Activated naive CD8-positive, alpha-beta T cell treated with anti-CD3 and anti-CD28 coated beads for 36 hours (primary cell): ENCODE measurements at regions not wholly inside any gene's neighbourhood (a gene's known extent, or its start where the extent isn't known, plus 50 kb on each side); places are given as distances from the start of the nearest gene placed in this dataset.

Source experiments
- DNase-seq: peaks from one replicate; pipeline ENCODE4 v3.0.0; 2021
- H3K27ac Mint-ChIP-seq: one replicate; pipeline ENCODE4 v1.8.0; 2022; ENCODE audit warnings: mild to moderate bottlenecking, moderate library complexity, mixed read lengths
- H3K27me3 Mint-ChIP-seq: one replicate; pipeline ENCODE4 v1.8.0; 2022; ENCODE audit warnings: mild to moderate bottlenecking, mixed read lengths
- H3K36me3 Mint-ChIP-seq: one replicate; pipeline ENCODE4 v1.8.0; 2021; ENCODE audit warnings: mild to moderate bottlenecking, mixed read lengths
- H3K4me1 Mint-ChIP-seq: one replicate; pipeline ENCODE4 v1.8.0; 2021; ENCODE audit warnings: mixed read lengths
- H3K4me3 Mint-ChIP-seq: one replicate; pipeline ENCODE4 v1.8.0; 2022; ENCODE audit warnings: mild to moderate bottlenecking, moderate library complexity, mixed read lengths
- H3K9me3 Mint-ChIP-seq: one replicate; pipeline ENCODE4 v1.8.0; 2022; ENCODE audit warnings: mixed read lengths

DNA sequence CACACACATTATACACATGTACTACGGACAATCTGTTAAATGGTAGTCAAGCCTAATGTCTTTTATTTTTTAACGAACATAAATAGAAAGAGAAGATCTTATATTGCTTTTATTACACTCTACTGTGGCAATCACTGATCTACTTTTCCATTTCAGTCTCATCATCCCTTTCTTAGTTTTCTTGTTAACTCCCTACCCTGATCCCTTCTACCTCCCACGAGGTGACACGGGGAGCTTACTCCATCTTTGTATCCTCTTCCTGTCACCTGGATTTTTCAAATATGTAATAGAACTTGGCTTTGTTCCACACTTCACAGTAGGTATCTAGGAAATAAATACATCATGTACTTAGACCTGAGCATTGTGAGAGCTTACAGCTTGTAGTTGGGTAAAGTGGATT, 211.0 kb downstream of the PIK3R1 start:
- Mint-ChIP-seq H3K27me3 (no peaks in the 10 kb centered on the region), H3K9me3 (no peaks in the 10 kb centered on the region), H3K4me3 (no peak overlapping the region), H3K4me1 (peaks cover 48% of the 10 kb centered on the region), H3K36me3 (no peaks in the 10 kb centered on the region), H3K27ac (no peak overlapping the region)
- DNase-seq, result no peak

DNA sequence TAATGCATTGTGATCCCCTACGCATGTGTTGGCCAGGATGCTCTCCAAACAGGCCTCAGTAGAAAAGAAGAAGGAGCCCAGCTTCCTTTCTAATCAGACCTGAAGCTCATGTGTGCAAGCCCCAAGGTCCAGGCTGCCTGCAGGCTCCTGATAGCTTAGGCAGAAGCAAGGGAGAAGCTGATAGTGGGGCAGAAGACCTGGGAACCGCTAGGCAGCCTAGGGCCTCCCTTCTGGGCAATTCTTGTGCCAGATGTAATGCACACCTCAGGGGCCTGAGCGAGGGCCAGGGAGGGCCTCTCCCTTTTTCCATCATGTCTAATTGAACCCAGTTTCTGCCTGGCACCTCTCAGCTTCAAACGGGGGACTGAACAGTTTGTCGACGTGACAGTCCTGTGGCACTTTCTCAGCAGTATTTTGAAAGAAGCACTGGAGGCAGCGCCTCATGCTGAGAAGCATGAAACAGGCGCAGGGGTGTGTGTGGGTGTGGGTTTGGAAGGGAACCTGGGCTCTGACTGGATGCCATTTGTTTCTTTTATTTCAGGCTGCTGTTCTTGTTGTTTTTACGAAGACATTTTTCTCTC, 212.8 kb downstream of the PIK3R1 start:
- no peaks in the 10 kb centered on the region for H3K36me3 Mint-ChIP-seq
- no peak for DNase-seq
- no peaks in the 10 kb centered on the region for H3K27me3 Mint-ChIP-seq
- no peak overlapping the region for H3K4me3 Mint-ChIP-seq
- H3K27ac Mint-ChIP-seq, result no peak overlapping the region
- H3K4me1 Mint-ChIP-seq, result peaks cover 57% of the 10 kb centered on the region
- no peaks in the 10 kb centered on the region for H3K9me3 Mint-ChIP-seq

DNA sequence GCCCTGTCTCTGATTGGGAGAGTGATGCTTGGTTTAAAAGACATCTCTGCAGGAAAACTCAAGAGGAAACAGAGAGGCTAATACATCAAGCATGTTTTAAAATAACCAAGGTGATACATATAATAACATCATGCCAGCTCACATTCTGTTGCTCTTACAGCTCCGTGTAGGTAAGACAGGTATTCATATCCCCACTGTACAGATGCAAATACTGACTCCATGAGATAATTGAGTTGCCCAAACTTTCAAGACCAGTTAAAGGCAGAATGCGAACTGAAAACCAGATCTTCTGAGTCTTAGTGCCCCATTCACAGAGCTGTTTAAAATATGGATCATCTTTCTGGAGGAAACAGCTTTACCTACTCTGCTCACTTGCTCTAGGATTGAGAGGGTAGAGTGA, 214.0 kb downstream of the PIK3R1 start:
- no peaks in the 10 kb centered on the region for H3K27me3 Mint-ChIP-seq
- H3K4me3 Mint-ChIP-seq, result no peak overlapping the region
- H3K4me1 Mint-ChIP-seq, result peaks cover 56% of the 10 kb centered on the region
- H3K36me3 Mint-ChIP-seq, result peaks cover 2% of the 10 kb centered on the region
- DNase-seq, result no peak
- no peak overlapping the region for H3K27ac Mint-ChIP-seq
- H3K9me3 Mint-ChIP-seq, result peaks cover 2% of the 10 kb centered on the region

DNA sequence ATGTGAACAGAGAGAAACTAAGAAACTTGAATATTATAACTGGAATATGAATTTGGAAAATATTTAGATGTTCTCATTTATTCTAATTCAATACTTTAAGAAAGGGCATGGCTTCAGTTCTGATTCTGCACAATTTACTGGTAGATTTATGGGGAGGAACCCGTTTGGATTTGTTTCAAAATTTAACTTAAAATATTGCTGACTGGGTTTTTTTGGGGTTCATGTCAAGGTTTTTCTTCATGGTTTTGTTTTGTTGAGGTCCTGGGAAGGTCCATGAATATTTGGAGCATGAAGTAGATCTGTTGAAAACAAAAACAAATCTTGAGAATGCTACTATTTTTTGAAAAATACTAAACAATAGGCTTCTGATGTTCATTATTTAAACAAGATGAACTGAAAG, 214.7 kb downstream of the PIK3R1 start:
- peaks cover 58% of the 10 kb centered on the region for H3K4me1 Mint-ChIP-seq
- no peak overlapping the region for H3K4me3 Mint-ChIP-seq
- DNase-seq, result no peak
- H3K36me3 Mint-ChIP-seq, result peaks cover 2% of the 10 kb centered on the region
- H3K9me3 Mint-ChIP-seq, result peaks cover 2% of the 10 kb centered on the region
- H3K27ac Mint-ChIP-seq, result no peak overlapping the region
- no peaks in the 10 kb centered on the region for H3K27me3 Mint-ChIP-seq

DNA sequence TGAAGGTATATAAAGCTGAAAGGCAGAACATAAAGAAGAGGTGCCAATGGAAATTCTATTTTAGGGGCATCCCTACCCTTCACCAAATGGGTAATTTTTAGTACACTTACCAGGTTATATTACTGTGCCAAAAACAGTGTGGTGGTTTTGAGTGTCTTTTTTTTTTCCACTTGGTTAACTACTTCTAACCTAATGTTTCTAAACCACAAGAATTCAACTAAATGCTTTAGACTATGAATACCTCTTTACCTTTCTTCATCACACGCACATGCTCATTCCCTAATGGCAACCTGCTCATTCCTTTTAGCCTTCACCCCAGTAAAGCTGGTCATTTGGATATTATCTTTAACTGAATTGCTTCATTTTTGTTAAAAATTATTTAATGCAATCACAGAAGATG, 215.6 kb downstream of the PIK3R1 start:
- Mint-ChIP-seq H3K27me3 (no peaks in the 10 kb centered on the region), H3K9me3 (peaks cover 2% of the 10 kb centered on the region)

DNA sequence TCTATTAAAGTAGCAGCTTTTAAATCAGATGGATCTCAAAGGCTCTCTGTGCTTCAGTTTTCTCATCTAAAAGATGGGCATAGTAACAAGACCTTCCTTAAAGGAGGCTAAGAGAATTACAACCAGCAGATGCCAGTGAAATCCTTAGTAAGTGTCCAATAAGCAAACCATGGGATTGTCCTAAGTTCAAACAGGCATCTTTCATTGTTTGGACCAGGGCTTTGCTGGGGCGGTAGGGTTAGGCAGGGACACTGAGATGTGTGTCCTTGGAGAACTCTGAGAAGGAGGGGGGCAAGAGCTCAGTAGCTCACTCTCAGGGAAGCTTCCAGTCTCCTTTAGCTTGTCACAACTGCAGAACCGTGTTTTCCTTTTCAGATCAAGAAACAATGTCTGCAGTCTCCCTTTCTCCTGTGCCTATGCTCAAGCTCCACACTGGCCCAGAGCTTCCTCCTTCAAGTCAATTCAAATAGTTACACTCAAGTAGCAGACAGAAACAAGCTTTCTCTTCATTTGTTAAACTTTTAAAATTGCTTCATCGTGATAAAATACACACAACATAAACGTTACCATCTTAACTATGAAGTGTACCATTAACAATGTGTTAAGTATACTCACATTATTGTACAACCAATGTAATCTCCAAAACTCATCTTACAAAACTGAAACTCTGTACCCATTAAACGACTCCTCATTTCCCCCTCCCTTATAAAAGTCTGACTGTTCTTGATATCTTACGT, 216.2 kb downstream of the PIK3R1 start:
- DNase-seq, result no peak
- Mint-ChIP-seq H3K4me1 (peaks cover 57% of the 10 kb centered on the region), H3K36me3 (peaks cover 2% of the 10 kb centered on the region), H3K9me3 (peaks cover 2% of the 10 kb centered on the region), H3K4me3 (no peak overlapping the region), H3K27ac (peak overlapping the region; percentile 22), H3K27me3 (no peaks in the 10 kb centered on the region)

More for the DNA sequence above, 215.6 kb downstream of the PIK3R1 start:
- H3K4me1 Mint-ChIP-seq, result peaks cover 61% of the 10 kb centered on the region
- H3K36me3 Mint-ChIP-seq, result peaks cover 2% of the 10 kb centered on the region
- peak overlapping the region; percentile 25 for H3K27ac Mint-ChIP-seq
- no peak overlapping the region for H3K4me3 Mint-ChIP-seq
- DNase-seq, result no peak

DNA sequence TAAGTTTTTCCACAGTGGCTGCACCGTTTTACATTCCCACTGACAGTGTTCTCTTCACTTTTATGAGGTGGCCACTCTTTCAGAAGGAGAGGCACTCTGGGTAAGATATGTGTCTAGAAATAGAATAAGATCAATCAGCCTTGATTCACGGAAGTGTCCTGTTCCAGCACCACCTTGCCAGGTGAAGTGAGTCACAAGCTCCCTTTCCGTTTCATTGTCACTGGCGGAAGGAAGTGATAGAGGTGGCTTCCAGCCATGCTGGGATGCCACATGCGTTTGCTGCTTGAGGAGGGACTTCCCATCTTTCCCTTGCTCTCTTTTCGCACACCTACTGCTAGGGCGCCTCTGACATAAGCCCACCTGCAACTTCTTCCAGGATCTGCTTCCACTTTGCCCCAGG, 217.1 kb downstream of the PIK3R1 start:
- peak; percentile 37 for DNase-seq
- no peak overlapping the region for H3K4me3 Mint-ChIP-seq
- H3K27me3 Mint-ChIP-seq, result no peaks in the 10 kb centered on the region
- peaks cover 2% of the 10 kb centered on the region for H3K36me3 Mint-ChIP-seq
- H3K27ac Mint-ChIP-seq, result peak overlapping the region; percentile 69
- H3K4me1 Mint-ChIP-seq, result peaks cover 56% of the 10 kb centered on the region
- peaks cover 2% of the 10 kb centered on the region for H3K9me3 Mint-ChIP-seq

DNA sequence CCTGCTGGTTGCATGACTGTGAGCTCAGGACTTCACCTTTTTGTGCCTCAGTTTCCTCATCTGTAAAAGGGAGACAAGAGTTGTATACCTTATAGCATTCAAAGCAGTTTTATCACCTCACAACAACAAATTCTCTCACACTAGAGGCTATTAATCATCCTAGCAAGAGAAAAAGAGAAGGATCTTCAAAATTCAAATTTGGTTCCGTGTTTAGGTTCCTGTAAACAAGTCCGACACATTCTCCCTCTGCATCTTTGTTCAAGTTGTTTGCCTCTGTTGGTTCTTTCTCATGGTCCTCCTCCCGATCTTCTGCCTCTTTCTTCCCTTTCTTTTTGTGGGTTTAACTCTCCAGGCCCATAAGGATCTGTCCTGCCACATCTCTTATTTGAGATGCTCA, 218.0 kb downstream of the PIK3R1 start:
- peak overlapping the region; percentile 8 for H3K4me3 Mint-ChIP-seq
- DNase-seq, result no peak
- peaks cover 2% of the 10 kb centered on the region for H3K9me3 Mint-ChIP-seq
- H3K36me3 Mint-ChIP-seq, result peaks cover 2% of the 10 kb centered on the region
- H3K27ac Mint-ChIP-seq, result peak overlapping the region; percentile 81
- peaks cover 4% of the 10 kb centered on the region for H3K27me3 Mint-ChIP-seq
- H3K4me1 Mint-ChIP-seq, result peaks cover 56% of the 10 kb centered on the region

DNA sequence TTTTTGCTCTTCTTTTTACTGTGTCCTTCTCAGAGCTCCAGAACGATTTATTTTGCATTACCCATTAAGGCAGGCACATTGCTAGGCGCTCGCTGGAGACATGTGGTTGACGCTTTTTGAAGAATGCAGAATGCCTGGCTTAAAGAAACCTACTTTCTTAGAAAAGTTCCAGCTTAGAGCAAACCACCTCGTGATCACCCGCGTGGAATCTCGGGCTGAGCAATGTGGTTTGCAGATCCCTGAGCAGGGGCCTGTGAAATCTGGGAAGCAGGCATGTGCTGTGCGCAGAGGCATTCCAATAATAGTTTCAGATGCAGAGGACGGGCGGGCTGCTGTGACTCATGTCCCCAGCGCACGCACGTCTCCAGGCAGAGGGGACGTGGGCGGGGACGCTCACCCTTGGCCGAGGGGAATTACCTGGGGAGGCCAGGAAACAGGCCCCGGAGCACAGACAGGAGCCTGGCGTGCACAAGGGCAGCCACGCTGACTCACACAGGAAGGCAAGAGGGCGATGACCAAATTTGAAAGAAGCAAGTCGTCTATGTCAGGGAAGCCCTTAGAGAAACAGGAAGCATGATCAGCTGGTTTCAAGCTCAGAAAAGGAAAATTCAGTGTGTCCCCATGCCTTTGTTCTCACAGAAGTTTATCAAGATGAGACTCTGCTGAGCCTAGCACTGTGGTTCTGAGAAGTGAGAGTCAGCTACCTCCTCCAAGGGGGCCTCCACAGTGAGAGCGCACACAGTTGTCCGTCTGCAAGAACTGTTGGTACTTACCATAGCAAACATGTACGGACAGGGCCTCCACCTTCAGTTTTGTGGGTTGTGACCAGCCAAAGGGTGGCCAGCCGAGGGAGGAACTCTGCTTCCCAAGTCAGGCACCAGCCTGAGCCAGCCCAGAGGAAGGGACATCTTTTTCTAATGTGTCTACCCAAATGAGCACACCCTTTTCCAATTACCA, 218.6 kb downstream of the PIK3R1 start:
- peak overlapping the region; percentile 46 for H3K4me3 Mint-ChIP-seq
- peak overlapping the region; percentile 81 for H3K27ac Mint-ChIP-seq
- peaks cover 2% of the 10 kb centered on the region for H3K9me3 Mint-ChIP-seq
- peaks cover 56% of the 10 kb centered on the region for H3K4me1 Mint-ChIP-seq
- H3K36me3 Mint-ChIP-seq, result peaks cover 2% of the 10 kb centered on the region
- peaks cover 7% of the 10 kb centered on the region for H3K27me3 Mint-ChIP-seq
- peak; percentile 97 for DNase-seq

DNA sequence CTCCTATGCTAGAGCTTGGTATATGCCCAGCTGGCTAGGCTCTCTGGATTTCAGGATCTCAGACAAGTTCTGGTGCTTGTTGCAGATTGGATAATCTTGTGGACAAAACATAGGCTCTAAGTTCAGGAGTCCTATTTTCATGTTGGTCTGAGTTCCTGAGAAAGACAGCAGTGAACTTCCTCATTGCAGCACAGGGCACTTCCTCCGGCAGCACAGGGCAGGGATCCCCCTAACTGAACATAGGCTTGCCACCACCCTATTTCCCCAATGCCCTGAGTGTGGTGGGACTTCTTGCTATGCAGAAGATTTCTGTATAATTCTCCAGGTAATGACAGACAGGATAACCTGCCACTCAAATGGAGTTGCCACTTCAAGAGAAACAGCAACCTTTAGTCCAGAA, 220.1 kb downstream of the PIK3R1 start:
- Mint-ChIP-seq H3K9me3 (peaks cover 3% of the 10 kb centered on the region), H3K4me3 (no peak overlapping the region), H3K27me3 (peaks cover 7% of the 10 kb centered on the region), H3K27ac (no peak overlapping the region), H3K4me1 (peaks cover 52% of the 10 kb centered on the region), H3K36me3 (peaks cover 2% of the 10 kb centered on the region)
- DNase-seq, result no peak

DNA sequence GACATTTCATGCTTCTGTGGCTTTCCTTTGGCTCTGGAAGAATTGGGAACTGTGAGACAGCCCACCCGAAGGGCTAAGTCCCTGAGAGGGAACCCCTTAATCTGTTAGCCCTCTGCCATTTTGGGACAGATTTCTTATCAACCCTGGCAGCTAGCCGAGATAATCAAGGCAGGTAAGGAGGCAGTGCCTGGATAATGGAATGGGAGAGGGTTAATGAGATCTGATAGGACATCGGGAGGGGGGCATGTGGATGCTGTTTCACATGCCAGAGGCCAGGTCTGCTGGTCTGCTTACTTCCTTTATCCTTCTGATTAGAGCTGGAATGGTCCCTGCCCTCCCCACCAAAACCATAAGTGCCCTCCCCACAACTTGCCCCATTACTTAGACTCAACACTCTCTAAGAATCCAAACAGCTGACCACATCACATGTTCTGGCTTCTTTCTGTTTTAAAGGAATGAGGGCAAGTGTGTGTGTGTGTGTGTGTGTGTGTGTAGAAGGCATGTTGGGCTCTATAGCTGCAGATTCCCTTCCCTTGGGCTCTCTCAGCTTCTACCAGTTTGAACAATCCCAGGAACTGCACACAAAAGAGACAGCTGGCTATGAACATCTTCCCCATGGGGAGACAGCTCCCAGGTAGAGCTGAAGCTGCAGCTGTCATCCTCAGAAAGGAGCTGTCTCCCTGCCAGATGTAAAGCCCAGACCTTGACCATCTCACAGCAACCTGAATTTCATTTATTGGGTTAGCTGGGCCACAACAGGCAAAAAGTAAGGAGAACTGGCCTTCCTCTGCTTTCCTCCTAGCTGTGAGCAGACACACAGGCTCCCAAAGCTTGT, 221.3 kb downstream of the PIK3R1 start:
- Mint-ChIP-seq H3K4me3 (no peak overlapping the region), H3K27ac (no peak overlapping the region), H3K36me3 (peaks cover 2% of the 10 kb centered on the region), H3K9me3 (peaks cover 3% of the 10 kb centered on the region), H3K27me3 (peaks cover 7% of the 10 kb centered on the region), H3K4me1 (peaks cover 51% of the 10 kb centered on the region)
- no peak for DNase-seq

DNA sequence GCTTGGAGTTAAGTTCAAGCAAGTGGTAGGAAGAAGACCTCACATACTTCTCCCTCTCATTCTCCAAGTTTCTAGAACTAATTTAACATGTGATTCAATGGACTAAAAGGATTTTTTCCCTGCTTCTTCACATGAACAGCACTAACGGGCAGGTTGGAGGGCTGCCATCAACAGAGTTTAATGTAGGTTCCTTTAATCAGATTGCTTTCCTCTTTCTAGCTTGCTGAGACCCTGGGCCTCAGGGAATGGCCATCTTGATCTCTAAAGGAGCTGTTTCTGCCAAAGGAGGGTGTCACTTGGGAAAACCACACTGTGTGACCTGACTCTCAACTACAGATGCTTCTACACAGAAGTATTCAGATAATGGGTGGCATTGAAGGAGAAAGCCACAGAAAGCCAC, 223.3 kb downstream of the PIK3R1 start:
- DNase-seq, result no peak
- Mint-ChIP-seq H3K27ac (no peak overlapping the region), H3K27me3 (peaks cover 7% of the 10 kb centered on the region), H3K9me3 (peaks cover 1% of the 10 kb centered on the region), H3K4me3 (no peak overlapping the region), H3K4me1 (peaks cover 38% of the 10 kb centered on the region), H3K36me3 (no peaks in the 10 kb centered on the region)

DNA sequence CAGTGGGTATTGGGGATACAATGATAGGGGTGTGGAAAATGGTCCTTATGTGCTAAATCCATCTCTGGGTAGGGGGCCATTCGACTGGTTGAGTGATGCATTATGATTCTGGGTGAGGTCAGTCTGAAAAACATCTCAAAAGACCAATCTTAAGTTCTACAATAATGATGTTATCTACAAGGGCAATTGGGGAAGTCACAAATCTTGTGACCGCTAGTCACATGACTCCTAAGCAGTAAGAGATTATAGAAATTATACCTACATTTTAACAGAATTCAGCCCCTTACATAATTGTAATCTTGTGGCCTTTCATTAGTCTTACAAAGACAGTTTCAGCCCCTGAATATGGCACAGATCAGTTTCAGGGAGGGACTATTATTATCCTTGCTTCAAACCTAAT, 224.7 kb downstream of the PIK3R1 start:
- DNase-seq, result no peak

DNA sequence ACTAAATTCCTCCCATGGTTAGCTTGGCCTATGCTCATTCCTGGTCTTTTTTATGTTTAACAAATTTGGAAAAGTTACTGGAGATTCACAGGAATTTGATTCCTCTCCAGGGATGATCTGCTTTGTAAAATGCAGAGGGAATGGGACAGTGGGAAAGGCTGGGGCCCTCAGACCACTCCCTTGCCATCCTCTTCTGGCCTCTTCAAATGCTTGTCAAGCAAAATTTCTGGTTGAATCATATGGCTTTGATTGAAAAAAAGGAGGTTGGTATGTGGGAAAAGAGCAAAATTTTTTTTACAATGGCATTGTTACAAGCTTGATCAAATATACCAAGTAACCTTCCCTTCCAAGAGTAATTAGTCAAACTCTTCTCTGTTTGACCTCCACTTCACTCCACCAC, 225.1 kb downstream of the PIK3R1 start:
- Mint-ChIP-seq H3K27ac (peak overlapping the region; percentile 40), H3K36me3 (no peaks in the 10 kb centered on the region)

More for the DNA sequence above, 224.7 kb downstream of the PIK3R1 start:
- Mint-ChIP-seq H3K4me1 (peaks cover 34% of the 10 kb centered on the region), H3K4me3 (no peak overlapping the region), H3K27ac (no peak overlapping the region), H3K27me3 (peaks cover 10% of the 10 kb centered on the region), H3K36me3 (no peaks in the 10 kb centered on the region), H3K9me3 (peaks cover 1% of the 10 kb centered on the region)

More for the DNA sequence above, 225.1 kb downstream of the PIK3R1 start:
- no peak overlapping the region for H3K4me3 Mint-ChIP-seq
- no peak for DNase-seq
- H3K4me1 Mint-ChIP-seq, result peaks cover 30% of the 10 kb centered on the region
- peaks cover 10% of the 10 kb centered on the region for H3K27me3 Mint-ChIP-seq
- peaks cover 1% of the 10 kb centered on the region for H3K9me3 Mint-ChIP-seq
